Brain pericyte (primary cell): ENCODE measurements at regions not wholly inside any gene's neighbourhood (a gene's known extent, or its start where the extent isn't known, plus 50 kb on each side); places are given as distances from the start of the nearest gene placed in this dataset.

Experiments used
- DNase-seq: peaks from one replicate; pipeline ENCODE4 v3.0.0-alpha.2; 2012; ENCODE audit warnings: low read depth, low spot score

GRCh38 chr2:45301307-45302277 is 292.3 kb upstream of the SIX2 start:
- no peak for DNase-seq

- no peak for DNase-seq
These were observed 290.9 kb upstream of the SIX2 start for GRCh38 chr2:45300026-45300750.

GRCh38 chr2:45299361-45299760 is 290.1 kb upstream of the SIX2 start:
- no peak for DNase-seq

- no peak for DNase-seq
These were observed 283.9 kb upstream of the SIX2 start for GRCh38 chr2:45293182-45293581.

GRCh38 chr2:45291296-45291701 is 282.0 kb upstream of the SIX2 start:
- DNase-seq = no peak

GRCh38 chr2:45289997-45290709 is 280.9 kb upstream of the SIX2 start:
- DNase-seq = no peak

GRCh38 chr2:45288532-45289417 is 279.5 kb upstream of the SIX2 start:
- no peak for DNase-seq

GRCh38 chr2:45287045-45287444 is 277.8 kb upstream of the SIX2 start:
- DNase-seq = no peak

GRCh38 chr2:45285771-45286390 is 276.6 kb upstream of the SIX2 start:
- DNase-seq = no peak

GRCh38 chr2:45285311-45285710 is 276.1 kb upstream of the SIX2 start:
- no peak for DNase-seq

- no peak for DNase-seq
These were observed 275.4 kb upstream of the SIX2 start for GRCh38 chr2:45284621-45284995.

GRCh38 chr2:45283764-45284620 is 274.7 kb upstream of the SIX2 start:
- peak; percentile 47 for DNase-seq

GRCh38 chr2:45282646-45283045 is 273.4 kb upstream of the SIX2 start:
- DNase-seq = no peak

GRCh38 chr2:45281311-45281710 is 272.1 kb upstream of the SIX2 start:
- DNase-seq = no peak

GRCh38 chr2:45280794-45281193 is 271.5 kb upstream of the SIX2 start:
- DNase-seq = no peak

- no peak for DNase-seq
These were observed 270.1 kb upstream of the SIX2 start for GRCh38 chr2:45279356-45279755.

- no peak for DNase-seq
These were observed 269.3 kb upstream of the SIX2 start for GRCh38 chr2:45278365-45279078.

GRCh38 chr2:45276914-45277313 is 267.7 kb upstream of the SIX2 start:
- no peak for DNase-seq

GRCh38 chr2:45275806-45276205 is 266.6 kb upstream of the SIX2 start:
- DNase-seq = no peak
